Endothelial cell (in vitro differentiated cells): ENCODE measurements at regions not wholly inside any gene's neighbourhood (a gene's known extent, or its start where the extent isn't known, plus 50 kb on each side); places are given as distances from the start of the nearest gene placed in this dataset.

Source experiments
- DNase-seq: peaks from one replicate; pipeline ENCODE4 v3.0.0; 2021; ENCODE audit warnings: low spot score
- H3K27ac Mint-ChIP-seq: one replicate; pipeline ENCODE4 v1.8.0; 2021; ENCODE audit warnings: mixed read lengths, inconsistent platforms; ENCODE audit not compliant: unreplicated experiment
- H3K27me3 Mint-ChIP-seq: one replicate; pipeline ENCODE4 v1.8.0; 2021; ENCODE audit warnings: mild to moderate bottlenecking, moderate library complexity, mixed read lengths, inconsistent platforms; ENCODE audit not compliant: unreplicated experiment
- H3K36me3 Mint-ChIP-seq: one replicate; pipeline ENCODE4 v1.8.0; 2021; ENCODE audit warnings: mild to moderate bottlenecking, low read depth, mixed read lengths, inconsistent platforms; ENCODE audit not compliant: unreplicated experiment
- H3K4me1 Mint-ChIP-seq: one replicate; pipeline ENCODE4 v1.8.0; 2021; ENCODE audit warnings: mild to moderate bottlenecking, mixed read lengths, inconsistent platforms; ENCODE audit not compliant: unreplicated experiment
- H3K4me3 Mint-ChIP-seq: one replicate; pipeline ENCODE4 v1.8.0; 2021; ENCODE audit warnings: mild to moderate bottlenecking, mixed read lengths, inconsistent platforms; ENCODE audit not compliant: unreplicated experiment
- H3K9me3 Mint-ChIP-seq: one replicate; pipeline ENCODE4 v1.8.0; 2021; ENCODE audit warnings: mixed read lengths, inconsistent platforms; ENCODE audit not compliant: unreplicated experiment
- CTCF ChIP-seq: fragments of 200-600 bp; sonication (generic); IDR thresholded peaks from one replicate; pipeline ENCODE4 v1.5.0; 2021; ENCODE audit warnings: antibody characterized with exemption; ENCODE audit not compliant: unreplicated experiment

- no peak overlapping the region for H3K27ac Mint-ChIP-seq
Observed at GRCh38 chr18:73739098-73739497, 408.5 kb downstream of the FBXO15 start.

GRCh38 chr18:73737990-73738389, 409.6 kb downstream of the FBXO15 start:
- no peak for TF ChIP-seq CTCF

More at GRCh38 chr18:73739098-73739497, 408.5 kb downstream of the FBXO15 start:
- DNase-seq, result no peak
- Mint-ChIP-seq H3K9me3 (no peaks in the 10 kb centered on the region), H3K36me3 (no peaks in the 10 kb centered on the region), H3K27me3 (peaks cover 4% of the 10 kb centered on the region), H3K4me1 (no peaks in the 10 kb centered on the region), H3K4me3 (no peak overlapping the region)
- no peak for TF ChIP-seq CTCF

DNA sequence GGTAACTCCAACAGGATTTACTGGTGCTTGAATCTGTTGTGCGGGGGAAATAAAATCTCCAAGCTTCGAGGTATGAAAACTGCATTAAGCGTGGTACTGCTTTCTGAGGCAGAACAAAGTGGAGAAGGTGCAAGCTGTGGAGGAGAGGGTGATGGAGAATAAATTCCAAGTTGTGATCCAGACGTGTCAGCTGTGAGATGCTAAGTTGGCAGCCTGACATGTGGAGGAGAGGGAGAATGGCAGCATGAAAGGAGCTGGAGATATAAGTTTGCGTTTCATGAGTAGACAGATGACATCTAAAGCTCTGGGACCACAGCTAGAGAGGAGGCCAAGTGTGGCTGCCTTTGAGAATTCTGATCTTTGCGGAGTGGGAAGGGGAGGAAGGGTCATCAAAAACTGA, 411.8 kb downstream of the FBXO15 start:
- H3K4me3 Mint-ChIP-seq, result no peak overlapping the region
- no peaks in the 10 kb centered on the region for H3K9me3 Mint-ChIP-seq
- no peak for DNase-seq
- no peaks in the 10 kb centered on the region for H3K36me3 Mint-ChIP-seq
- H3K4me1 Mint-ChIP-seq, result no peaks in the 10 kb centered on the region
- H3K27me3 Mint-ChIP-seq, result peaks cover 2% of the 10 kb centered on the region
- H3K27ac Mint-ChIP-seq, result no peak overlapping the region
- TF ChIP-seq CTCF, result no peak

More at GRCh38 chr18:73737990-73738389, 409.6 kb downstream of the FBXO15 start:
- no peaks in the 10 kb centered on the region for H3K9me3 Mint-ChIP-seq
- H3K4me3 Mint-ChIP-seq, result no peak overlapping the region
- peaks cover 4% of the 10 kb centered on the region for H3K27me3 Mint-ChIP-seq
- H3K4me1 Mint-ChIP-seq, result no peaks in the 10 kb centered on the region
- DNase-seq, result no peak
- no peaks in the 10 kb centered on the region for H3K36me3 Mint-ChIP-seq
- H3K27ac Mint-ChIP-seq, result no peak overlapping the region

DNA sequence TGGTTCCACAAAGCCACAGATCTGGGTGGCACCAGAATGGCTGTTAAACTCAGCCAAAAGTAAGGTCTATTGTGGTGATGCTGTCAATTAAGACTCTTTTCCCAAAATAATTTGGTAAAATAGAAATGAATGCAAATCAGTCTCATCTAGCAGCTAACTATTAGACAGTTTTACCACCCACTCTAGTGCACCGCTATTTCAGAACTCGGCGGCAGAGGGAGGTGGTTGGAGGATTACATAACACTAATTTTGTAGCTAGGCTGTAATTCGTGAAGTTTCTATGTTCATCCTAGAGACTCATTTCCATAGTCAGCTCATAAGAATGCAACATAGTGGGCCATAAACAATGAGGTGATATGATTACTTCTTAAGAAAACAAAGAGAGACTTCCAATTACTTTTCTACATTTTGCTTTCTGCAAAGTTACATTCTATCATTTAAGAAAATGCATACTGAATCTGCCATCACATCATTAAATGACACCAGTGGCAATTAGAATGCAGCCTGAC, 413.8 kb downstream of the FBXO15 start:
- H3K27me3 Mint-ChIP-seq, result peaks cover 2% of the 10 kb centered on the region
- no peaks in the 10 kb centered on the region for H3K4me1 Mint-ChIP-seq
- no peak overlapping the region for H3K4me3 Mint-ChIP-seq
- TF ChIP-seq CTCF, result no peak
- no peaks in the 10 kb centered on the region for H3K9me3 Mint-ChIP-seq
- H3K27ac Mint-ChIP-seq, result no peak overlapping the region
- H3K36me3 Mint-ChIP-seq, result no peaks in the 10 kb centered on the region
- no peak for DNase-seq

- Mint-ChIP-seq H3K4me1 (no peaks in the 10 kb centered on the region), H3K4me3 (no peak overlapping the region), H3K36me3 (no peaks in the 10 kb centered on the region), H3K9me3 (no peaks in the 10 kb centered on the region), H3K27ac (no peak overlapping the region), H3K27me3 (peaks cover 2% of the 10 kb centered on the region)
- TF ChIP-seq CTCF, result no peak
- DNase-seq, result no peak
Observed at GRCh38 chr18:73733376-73733775, 414.3 kb downstream of the FBXO15 start.
